ENCODE measurements at regions not wholly inside any gene's neighbourhood (a gene's known extent, or its start where the extent isn't known, plus 50 kb on each side); places are given as distances from the start of the nearest gene placed in this dataset.
"Not testable (repeated sequence)": the region's sequence is repeated elsewhere in the genome, so short reads cannot be mapped to it uniquely, and the experiment has no call there.

DNA sequence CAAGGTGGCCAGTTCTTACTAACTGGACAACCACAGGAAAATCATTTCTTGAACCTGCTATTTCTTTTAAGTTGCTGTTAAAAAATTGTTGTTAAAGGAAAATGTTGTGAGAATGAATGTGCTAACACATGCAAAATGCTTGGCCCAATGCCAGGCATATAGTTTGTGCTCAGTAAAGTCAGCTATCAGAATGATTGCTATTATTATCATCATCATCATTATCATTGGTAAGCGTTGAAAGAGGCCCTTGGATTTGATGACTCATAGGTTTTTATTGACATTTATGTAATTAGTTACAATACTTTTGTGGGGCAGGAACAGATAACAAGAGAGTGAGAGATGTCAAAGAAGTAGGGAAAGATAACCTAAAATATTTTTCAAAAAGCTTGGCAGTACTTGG is 394.2 kb upstream of the ZEB2 start:
- Histone ChIP-seq H3K9ac (ENCODE audit: low read length in 3 of 3) (no peak overlapping the region), H3K27ac (ENCODE audit: low read depth in 2 of 2, low read length in 2 of 2) (no peak overlapping the region), H3K9me3 (ENCODE audit: control insufficient read depth in 2 of 3, insufficient read depth in 1 of 3, low read length in 3 of 3) (no peaks in the 10 kb centered on the region), H3K36me3 (ENCODE audit: control insufficient read depth in 2 of 3, insufficient read depth in 3 of 3, low read length in 3 of 3) (no peaks in the 10 kb centered on the region), H3K4me3 (ENCODE audit: low read length in 3 of 3) (no peak overlapping the region), H3K4me1 (ENCODE audit: control insufficient read depth in 2 of 3, insufficient read depth in 2 of 3, low read depth in 1 of 3, low read length in 3 of 3) (no peaks in the 10 kb centered on the region), H3K27me3 (ENCODE audit: control insufficient read depth, insufficient read depth, low read length) (no peaks in the 10 kb centered on the region)
- TF ChIP-seq, protein P1, sequence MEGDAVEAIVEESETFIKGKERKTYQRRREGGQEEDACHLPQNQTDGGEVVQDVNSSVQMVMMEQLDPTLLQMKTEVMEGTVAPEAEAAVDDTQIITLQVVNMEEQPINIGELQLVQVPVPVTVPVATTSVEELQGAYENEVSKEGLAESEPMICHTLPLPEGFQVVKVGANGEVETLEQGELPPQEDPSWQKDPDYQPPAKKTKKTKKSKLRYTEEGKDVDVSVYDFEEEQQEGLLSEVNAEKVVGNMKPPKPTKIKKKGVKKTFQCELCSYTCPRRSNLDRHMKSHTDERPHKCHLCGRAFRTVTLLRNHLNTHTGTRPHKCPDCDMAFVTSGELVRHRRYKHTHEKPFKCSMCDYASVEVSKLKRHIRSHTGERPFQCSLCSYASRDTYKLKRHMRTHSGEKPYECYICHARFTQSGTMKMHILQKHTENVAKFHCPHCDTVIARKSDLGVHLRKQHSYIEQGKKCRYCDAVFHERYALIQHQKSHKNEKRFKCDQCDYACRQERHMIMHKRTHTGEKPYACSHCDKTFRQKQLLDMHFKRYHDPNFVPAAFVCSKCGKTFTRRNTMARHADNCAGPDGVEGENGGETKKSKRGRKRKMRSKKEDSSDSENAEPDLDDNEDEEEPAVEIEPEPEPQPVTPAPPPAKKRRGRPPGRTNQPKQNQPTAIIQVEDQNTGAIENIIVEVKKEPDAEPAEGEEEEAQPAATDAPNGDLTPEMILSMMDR (IDR thresholded peaks at IDR 0.05; ENCODE audit: borderline replicate concordance, extremely low read depth, insufficient read depth): no peak
- DNase-seq (no peak), FAIRE-seq (no peak)
- intact Hi-C loops (cut with DNase I): no loop called here

DNA sequence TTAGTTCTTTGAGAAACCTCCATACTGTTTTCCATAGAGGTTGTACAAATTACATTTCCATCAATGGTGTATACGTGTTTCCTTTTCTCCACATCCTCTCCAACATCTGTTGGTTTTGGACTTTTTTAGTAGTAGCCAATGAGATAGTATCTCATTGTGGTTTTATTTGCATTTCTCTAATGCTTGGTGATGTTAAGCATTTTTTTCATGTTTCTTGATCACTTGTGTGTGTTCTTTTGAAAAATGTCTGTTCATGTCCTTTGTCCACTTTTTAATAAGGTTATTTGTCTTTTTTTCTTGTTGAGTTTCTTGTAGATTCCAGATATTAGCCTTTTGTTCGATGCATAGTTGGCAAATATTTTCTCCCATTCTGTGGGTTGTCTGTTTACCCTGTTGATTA is 392.3 kb upstream of the ZEB2 start:
- H3K9ac ChIP-seq (ENCODE audit: low read length in 3 of 3): no peak overlapping the region

DNA sequence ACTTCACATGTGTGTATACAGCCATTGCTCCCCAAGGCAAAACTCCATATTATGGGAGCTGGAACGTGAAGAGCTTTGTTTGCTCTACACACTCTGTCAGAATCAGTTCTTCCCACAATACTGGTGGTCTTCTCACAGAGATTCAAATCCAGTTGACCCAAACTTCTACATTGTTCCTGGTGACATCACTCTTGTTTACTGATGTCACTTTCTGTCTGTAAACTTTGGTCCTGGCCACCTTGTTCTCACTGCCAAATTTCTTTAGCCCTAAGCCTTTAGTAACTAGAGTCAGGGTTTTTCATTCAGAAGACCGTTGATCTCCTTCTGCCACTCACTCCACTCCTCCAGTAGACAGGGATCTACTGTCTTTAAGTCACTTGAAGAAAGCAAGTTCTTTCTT is 386.0 kb upstream of the ZEB2 start:
- no peak overlapping the region for H3K27ac ChIP-seq (ENCODE audit: low read depth in 2 of 2, low read length in 2 of 2)
- FAIRE-seq (no peak), DNase-seq (no peak)
- TF ChIP-seq, protein P1 (IDR thresholded peaks at IDR 0.05; ENCODE audit: borderline replicate concordance, extremely low read depth, insufficient read depth): no peak
- no peaks in the 10 kb centered on the region for H3K4me1 ChIP-seq (ENCODE audit: control insufficient read depth in 2 of 3, insufficient read depth in 2 of 3, low read depth in 1 of 3, low read length in 3 of 3)
- H3K4me3 ChIP-seq (ENCODE audit: low read length in 3 of 3): no peak overlapping the region
- intact Hi-C loops (cut with DNase I): no loop called here
- H3K36me3 ChIP-seq (ENCODE audit: control insufficient read depth in 2 of 3, insufficient read depth in 3 of 3, low read length in 3 of 3): no peaks in the 10 kb centered on the region
- no peaks in the 10 kb centered on the region for H3K9me3 ChIP-seq (ENCODE audit: control insufficient read depth in 2 of 3, insufficient read depth in 1 of 3, low read length in 3 of 3)
- H3K27me3 ChIP-seq (ENCODE audit: control insufficient read depth, insufficient read depth, low read length): no peaks in the 10 kb centered on the region
- no peak overlapping the region for H3K9ac ChIP-seq (ENCODE audit: low read length in 3 of 3)

More for the DNA sequence above, 392.3 kb upstream of the ZEB2 start:
- intact Hi-C loops (cut with DNase I): no loop called here
- no peaks in the 10 kb centered on the region for H3K9me3 ChIP-seq (ENCODE audit: control insufficient read depth in 2 of 3, insufficient read depth in 1 of 3, low read length in 3 of 3)
- no peak overlapping the region for H3K27ac ChIP-seq (ENCODE audit: low read depth in 2 of 2, low read length in 2 of 2)
- H3K36me3 ChIP-seq (ENCODE audit: control insufficient read depth in 2 of 3, insufficient read depth in 3 of 3, low read length in 3 of 3): no peaks in the 10 kb centered on the region
- TF ChIP-seq, protein P1 (IDR thresholded peaks at IDR 0.05; ENCODE audit: borderline replicate concordance, extremely low read depth, insufficient read depth): no peak
- no peak overlapping the region for H3K4me3 ChIP-seq (ENCODE audit: low read length in 3 of 3)
- H3K4me1 ChIP-seq (ENCODE audit: control insufficient read depth in 2 of 3, insufficient read depth in 2 of 3, low read depth in 1 of 3, low read length in 3 of 3): no peaks in the 10 kb centered on the region
- no peak for DNase-seq
- H3K27me3 ChIP-seq (ENCODE audit: control insufficient read depth, insufficient read depth, low read length): no peaks in the 10 kb centered on the region
- FAIRE-seq: no peak

DNA sequence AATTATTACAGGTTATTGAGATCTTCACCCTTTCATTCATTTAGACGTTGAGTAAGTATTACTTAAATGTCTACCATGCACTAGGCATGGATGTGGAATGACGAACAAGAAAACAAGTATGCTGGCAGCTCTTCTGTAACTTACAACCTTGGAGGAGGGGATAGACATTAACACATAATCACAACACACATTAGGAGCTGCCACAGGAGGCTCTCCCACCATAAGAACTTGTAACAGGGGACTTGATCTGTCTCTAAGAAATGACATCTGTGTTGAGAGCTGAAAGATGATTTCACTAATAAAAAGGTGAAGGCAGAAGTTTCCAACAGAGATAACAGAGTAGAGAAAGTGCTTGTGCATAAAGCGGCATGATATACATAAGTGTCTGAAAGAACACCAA is 384.7 kb upstream of the ZEB2 start:
- no peak overlapping the region for H3K4me3 ChIP-seq (ENCODE audit: low read length in 3 of 3)
- DNase-seq (no peak), FAIRE-seq (no peak)
- H3K36me3 ChIP-seq (ENCODE audit: control insufficient read depth in 2 of 3, insufficient read depth in 3 of 3, low read length in 3 of 3): no peaks in the 10 kb centered on the region
- H3K9me3 ChIP-seq (ENCODE audit: control insufficient read depth in 2 of 3, insufficient read depth in 1 of 3, low read length in 3 of 3): no peaks in the 10 kb centered on the region
- H3K27ac ChIP-seq (ENCODE audit: low read depth in 2 of 2, low read length in 2 of 2): no peak overlapping the region
- no peak overlapping the region for H3K9ac ChIP-seq (ENCODE audit: low read length in 3 of 3)
- TF ChIP-seq, protein P1 (IDR thresholded peaks at IDR 0.05; ENCODE audit: borderline replicate concordance, extremely low read depth, insufficient read depth): no peak
- H3K27me3 ChIP-seq (ENCODE audit: control insufficient read depth, insufficient read depth, low read length): no peaks in the 10 kb centered on the region
- no peaks in the 10 kb centered on the region for H3K4me1 ChIP-seq (ENCODE audit: control insufficient read depth in 2 of 3, insufficient read depth in 2 of 3, low read depth in 1 of 3, low read length in 3 of 3)
- intact Hi-C loops (cut with DNase I): no loop called here

DNA sequence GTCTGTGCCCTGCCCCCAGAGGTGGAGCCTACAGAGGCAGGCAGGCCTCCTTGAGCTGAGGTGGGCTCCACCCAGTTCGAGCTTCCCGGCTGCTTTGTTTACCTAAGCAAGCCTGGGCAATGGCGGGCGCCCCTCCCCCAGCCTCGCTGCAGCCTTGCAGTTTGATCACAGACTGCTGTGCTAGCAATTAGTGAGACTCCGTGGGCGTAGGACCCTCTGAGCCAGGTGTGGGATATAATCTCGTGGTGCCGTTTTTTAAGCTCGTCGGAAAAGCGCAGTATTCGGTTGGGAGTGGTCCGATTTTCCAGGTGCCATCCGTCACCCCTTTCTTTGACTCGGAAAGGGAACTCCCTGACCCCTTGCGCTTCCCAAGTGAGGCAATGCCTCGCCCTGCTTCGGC is 383.1 kb upstream of the ZEB2 start:
- H3K4me3 ChIP-seq (ENCODE audit: low read length in 3 of 3); H3K9me3 ChIP-seq (ENCODE audit: control insufficient read depth in 2 of 3, insufficient read depth in 1 of 3, low read length in 3 of 3); intact Hi-C loops (cut with DNase I); FAIRE-seq; H3K27ac ChIP-seq (ENCODE audit: low read depth in 2 of 2, low read length in 2 of 2); H3K27me3 ChIP-seq (ENCODE audit: control insufficient read depth, insufficient read depth, low read length); DNase-seq; H3K9ac ChIP-seq (ENCODE audit: low read length in 3 of 3); H3K4me1 ChIP-seq (ENCODE audit: control insufficient read depth in 2 of 3, insufficient read depth in 2 of 3, low read depth in 1 of 3, low read length in 3 of 3); H3K36me3 ChIP-seq (ENCODE audit: control insufficient read depth in 2 of 3, insufficient read depth in 3 of 3, low read length in 3 of 3): not testable (repeated sequence)

DNA sequence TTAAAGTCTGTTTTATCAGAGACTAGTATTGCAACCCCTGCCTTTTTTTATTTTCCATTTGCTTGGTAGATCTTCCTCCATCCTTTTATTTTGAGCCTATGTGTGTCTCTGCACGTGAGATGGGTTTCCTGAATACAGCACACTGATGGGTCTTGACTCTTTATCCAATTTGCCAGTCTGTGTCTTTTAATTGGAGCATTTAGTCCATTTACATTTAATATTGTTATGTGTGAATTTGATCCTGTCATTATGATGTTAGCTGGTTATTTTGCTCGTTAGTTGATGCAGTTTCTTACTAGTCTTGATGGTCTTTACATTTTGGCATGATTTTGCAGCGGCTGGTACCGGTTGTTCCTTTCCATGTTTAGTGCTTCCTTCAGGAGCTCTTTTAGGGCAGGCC is 381.5 kb upstream of the ZEB2 start:
- H3K4me1 ChIP-seq (ENCODE audit: control insufficient read depth in 2 of 3, insufficient read depth in 2 of 3, low read depth in 1 of 3, low read length in 3 of 3); intact Hi-C loops (cut with DNase I); FAIRE-seq: not testable (repeated sequence)

More for the DNA sequence above, 381.5 kb upstream of the ZEB2 start:
- not testable (repeated sequence) for DNase-seq; H3K9ac ChIP-seq (ENCODE audit: low read length in 3 of 3); H3K4me3 ChIP-seq (ENCODE audit: low read length in 3 of 3); H3K36me3 ChIP-seq (ENCODE audit: control insufficient read depth in 2 of 3, insufficient read depth in 3 of 3, low read length in 3 of 3); H3K27ac ChIP-seq (ENCODE audit: low read depth in 2 of 2, low read length in 2 of 2); H3K27me3 ChIP-seq (ENCODE audit: control insufficient read depth, insufficient read depth, low read length); H3K9me3 ChIP-seq (ENCODE audit: control insufficient read depth in 2 of 3, insufficient read depth in 1 of 3, low read length in 3 of 3)

All from kidney (tissue), 13 donors.